ENCODE measurements at regions not wholly inside any gene's neighbourhood (a gene's known extent, or its start where the extent isn't known, plus 50 kb on each side); places are given as distances from the start of the nearest gene placed in this dataset.

GRCh38 chr10:128471151-128471550 lies 344.9 kb upstream of the MKI67 start:
- DNase-seq (no peak), ATAC-seq (ENCODE audit: insufficient read depth, low read depth) (no peak)
- H3K4me1 ChIP-seq (ENCODE audit: insufficient read depth, low read length): no peaks in the 10 kb centered on the region
- H3K79me2 ChIP-seq (ENCODE audit: insufficient read depth, low read length): no peaks in the 10 kb centered on the region
- H3K36me3 ChIP-seq (ENCODE audit: insufficient read depth, low read length): no peaks in the 10 kb centered on the region
- H2AFZ ChIP-seq (ENCODE audit: low read depth, low read length): no peak overlapping the region
- no peaks in the 10 kb centered on the region for H3K9me3 ChIP-seq (ENCODE audit: insufficient read depth, low read length, severe bottlenecking)
- H4K20me1 ChIP-seq (ENCODE audit: insufficient read depth, low read length): no peaks in the 10 kb centered on the region
- H3K4me3 ChIP-seq (ENCODE audit: low read depth in 1 of 2, low read length in 2 of 2): no peak overlapping the region
- H3K4me2 ChIP-seq (ENCODE audit: insufficient read depth, low read length): no peak overlapping the region
- no peak overlapping the region for H3K27ac ChIP-seq (ENCODE audit: low read length)
- no peak for TF ChIP-seq CTCF (IDR thresholded peaks at IDR 0.05; ENCODE audit: borderline replicate concordance, extremely low read depth, low read length, poor library complexity, severe bottlenecking)
- TF ChIP-seq EZH2 (IDR thresholded peaks at IDR 0.05; ENCODE audit: borderline replicate concordance, low read depth, low read length, severe bottlenecking): no peak
- no peak overlapping the region for H3K9ac ChIP-seq (ENCODE audit: low read depth, low read length)
- no peaks in the 10 kb centered on the region for H3K27me3 ChIP-seq (ENCODE audit: insufficient read depth, low read length, poor library complexity)

GRCh38 chr10:128472196-128472595 lies 346.0 kb upstream of the MKI67 start:
- Histone ChIP-seq H3K36me3 (ENCODE audit: insufficient read depth, low read length) (no peaks in the 10 kb centered on the region), H3K4me2 (ENCODE audit: insufficient read depth, low read length) (no peak overlapping the region), H3K9ac (ENCODE audit: low read depth, low read length) (no peak overlapping the region), H4K20me1 (ENCODE audit: insufficient read depth, low read length) (no peaks in the 10 kb centered on the region), H2AFZ (ENCODE audit: low read depth, low read length) (no peak overlapping the region), H3K9me3 (ENCODE audit: insufficient read depth, low read length, severe bottlenecking) (no peaks in the 10 kb centered on the region), H3K79me2 (ENCODE audit: insufficient read depth, low read length) (no peaks in the 10 kb centered on the region), H3K27me3 (ENCODE audit: insufficient read depth, low read length, poor library complexity) (no peaks in the 10 kb centered on the region), H3K27ac (ENCODE audit: low read length) (no peak overlapping the region), H3K4me1 (ENCODE audit: insufficient read depth, low read length) (no peaks in the 10 kb centered on the region), H3K4me3 (ENCODE audit: low read depth in 1 of 2, low read length in 2 of 2) (no peak overlapping the region)
- DNase-seq (no peak), ATAC-seq (ENCODE audit: insufficient read depth, low read depth) (no peak)
- TF ChIP-seq EZH2 (IDR thresholded peaks at IDR 0.05; ENCODE audit: borderline replicate concordance, low read depth, low read length, severe bottlenecking): no peak
- no peak for TF ChIP-seq CTCF (IDR thresholded peaks at IDR 0.05; ENCODE audit: borderline replicate concordance, extremely low read depth, low read length, poor library complexity, severe bottlenecking)

DNA sequence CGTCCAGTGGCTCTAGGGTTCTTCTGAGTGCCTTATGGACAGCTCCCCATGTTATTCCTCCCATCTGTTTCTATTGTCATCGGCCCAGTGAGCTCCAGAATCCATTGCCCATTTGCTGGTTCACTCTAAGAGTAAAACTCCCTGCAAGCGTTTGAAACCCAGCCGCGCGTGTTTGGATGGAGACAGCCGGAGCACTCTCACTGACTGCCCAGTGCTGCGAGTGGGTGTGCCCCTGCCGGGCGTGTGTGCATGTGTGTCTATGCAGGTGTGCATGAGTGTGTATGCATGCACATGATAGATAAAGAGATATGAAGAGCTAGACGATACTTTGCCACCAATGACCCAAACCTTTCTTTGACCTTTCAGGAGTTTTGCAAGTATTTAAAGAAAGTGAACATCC lies 347.2 kb upstream of the MKI67 start:
- Histone ChIP-seq H3K27me3 (ENCODE audit: insufficient read depth, low read length, poor library complexity) (no peaks in the 10 kb centered on the region), H3K9me3 (ENCODE audit: insufficient read depth, low read length, severe bottlenecking) (no peaks in the 10 kb centered on the region), H3K79me2 (ENCODE audit: insufficient read depth, low read length) (no peaks in the 10 kb centered on the region), H3K4me1 (ENCODE audit: insufficient read depth, low read length) (no peaks in the 10 kb centered on the region), H3K36me3 (ENCODE audit: insufficient read depth, low read length) (no peaks in the 10 kb centered on the region), H3K27ac (ENCODE audit: low read length) (no peak overlapping the region), H3K4me3 (ENCODE audit: low read depth in 1 of 2, low read length in 2 of 2) (no peak overlapping the region), H2AFZ (ENCODE audit: low read depth, low read length) (no peak overlapping the region), H3K9ac (ENCODE audit: low read depth, low read length) (no peak overlapping the region), H4K20me1 (ENCODE audit: insufficient read depth, low read length) (no peaks in the 10 kb centered on the region), H3K4me2 (ENCODE audit: insufficient read depth, low read length) (no peak overlapping the region)
- no peak for ATAC-seq (ENCODE audit: insufficient read depth, low read depth)
- no peak for TF ChIP-seq EZH2 (IDR thresholded peaks at IDR 0.05; ENCODE audit: borderline replicate concordance, low read depth, low read length, severe bottlenecking)
- no peak for DNase-seq

- Histone ChIP-seq H3K27me3 (ENCODE audit: insufficient read depth, low read length, poor library complexity) (no peaks in the 10 kb centered on the region), H3K9me3 (ENCODE audit: insufficient read depth, low read length, severe bottlenecking) (no peaks in the 10 kb centered on the region), H3K27ac (ENCODE audit: low read length) (no peak overlapping the region), H3K4me2 (ENCODE audit: insufficient read depth, low read length) (no peak overlapping the region), H4K20me1 (ENCODE audit: insufficient read depth, low read length) (no peaks in the 10 kb centered on the region), H3K79me2 (ENCODE audit: insufficient read depth, low read length) (no peaks in the 10 kb centered on the region), H3K36me3 (ENCODE audit: insufficient read depth, low read length) (no peaks in the 10 kb centered on the region), H3K4me1 (ENCODE audit: insufficient read depth, low read length) (no peaks in the 10 kb centered on the region), H3K9ac (ENCODE audit: low read depth, low read length) (no peak overlapping the region), H2AFZ (ENCODE audit: low read depth, low read length) (no peak overlapping the region), H3K4me3 (ENCODE audit: low read depth in 1 of 2, low read length in 2 of 2) (no peak overlapping the region)
- ATAC-seq (ENCODE audit: insufficient read depth, low read depth): no peak
- DNase-seq: no peak
- TF ChIP-seq CTCF (IDR thresholded peaks at IDR 0.05; ENCODE audit: borderline replicate concordance, extremely low read depth, low read length, poor library complexity, severe bottlenecking) (no peak), EZH2 (IDR thresholded peaks at IDR 0.05; ENCODE audit: borderline replicate concordance, low read depth, low read length, severe bottlenecking) (no peak)
Observed at GRCh38 chr10:128473911-128474310, 347.7 kb upstream of the MKI67 start.
